CD14-positive monocyte (primary cell): ENCODE measurements at regions not wholly inside any gene's neighbourhood (a gene's known extent, or its start where the extent isn't known, plus 50 kb on each side); places are given as distances from the start of the nearest gene placed in this dataset.

Source experiments
- DNase-seq, 3 donors: peaks; one replicate each; pipeline ENCODE4 v3.0.0-alpha.2; 2011 to 2022
- H2AFZ ChIP-seq: 2 replicates; pipeline ENCODE4 v1.6.0; 2012; ENCODE audit warnings: mild to moderate bottlenecking, low read depth, low read length, inconsistent platforms; ENCODE audit not compliant: insufficient read depth, poor library complexity, severe bottlenecking
- H3K27ac ChIP-seq, 2 donors: 1 replicate in 1 of 2; 2 replicates in 1 of 2; pipeline ENCODE4 v1.5.1; 2012 to 2013; ENCODE audit warnings: low read length in 2 of 2, control low read depth in 1 of 2, inconsistent platforms in 1 of 2, low read depth in 1 of 2, mild to moderate bottlenecking in 1 of 2
- H3K27me3 ChIP-seq, 2 donors: one replicate each; pipeline versions ENCODE4 v1.6.0 to v1.6.1; 2011 to 2013; ENCODE audit warnings: low read length in 2 of 2; ENCODE audit not compliant: control insufficient read depth in 2 of 2, insufficient read depth in 2 of 2
- H3K36me3 ChIP-seq, 2 donors: replicated peaks in 1 of 2; 1 replicate in 1 of 2; 2 replicates in 1 of 2; pipeline versions ENCODE4 v1.5.1 to v1.6.1; 2012 to 2013; ENCODE audit warnings: low read length in 2 of 2, control low read depth in 1 of 2, inconsistent platforms in 1 of 2, mild to moderate bottlenecking in 1 of 2; ENCODE audit not compliant: insufficient read depth in 2 of 2, control insufficient read depth in 1 of 2
- H3K4me1 ChIP-seq, 2 donors: 1 replicate in 1 of 2; 2 replicates in 1 of 2; pipeline versions ENCODE4 v1.5.1 to v1.6.1; 2012 to 2013; ENCODE audit warnings: low read length in 2 of 2, control low read depth in 1 of 2, inconsistent platforms in 1 of 2, mild to moderate bottlenecking in 1 of 2, moderate library complexity in 1 of 2; ENCODE audit not compliant: insufficient read depth in 2 of 2, control insufficient read depth in 1 of 2
- H3K4me2 ChIP-seq: replicated peaks from 2 replicates; pipeline ENCODE3; 2012; ENCODE audit warnings: low read length, moderate library complexity, mild to moderate bottlenecking; ENCODE audit not compliant: poor library complexity, severe bottlenecking; ENCODE audit errors: extremely low read depth
- H3K4me3 ChIP-seq, 3 experiments: fragments of 200-600 bp in 1 of 3; sonication (generic) in 1 of 3; replicated peaks in 1 of 3; 1 replicate in 2 of 3; 2 replicates in 1 of 3; pipeline ENCODE4 v1.5.1; 2011 to 2013; ENCODE audit warnings: low read length in 3 of 3, mild to moderate bottlenecking in 3 of 3, control low read depth in 2 of 3, low read depth in 2 of 3, inconsistent platforms in 1 of 3, moderate library complexity in 1 of 3
- H3K79me2 ChIP-seq: 2 replicates; pipeline ENCODE4 v1.6.0; 2012; ENCODE audit warnings: mild to moderate bottlenecking, control low read depth, inconsistent platforms, low read length, moderate library complexity; ENCODE audit not compliant: insufficient read depth
- H3K9ac ChIP-seq: 2 replicates; pipeline ENCODE4 v1.6.0; 2017; ENCODE audit warnings: low read length, mild to moderate bottlenecking; ENCODE audit not compliant: insufficient read depth, poor library complexity, severe bottlenecking
- H3K9me3 ChIP-seq, 2 donors: replicated peaks in 1 of 2; 1 replicate in 1 of 2; 2 replicates in 1 of 2; pipeline versions ENCODE4 v1.5.1 to v1.6.1; 2012 to 2013; ENCODE audit warnings: low read length in 2 of 2, control low read depth in 1 of 2; ENCODE audit not compliant: control insufficient read depth in 1 of 2, insufficient read depth in 1 of 2
- H4K20me1 ChIP-seq: 2 replicates; pipeline ENCODE4 v1.6.0; 2012; ENCODE audit warnings: mild to moderate bottlenecking, low read length, control low read depth, moderate library complexity; ENCODE audit not compliant: insufficient read depth
- H3K27ac Mint-ChIP-seq, 7 donors: one replicate each; pipeline ENCODE4 v1.8.0; 2020; ENCODE audit warnings: mild to moderate bottlenecking in 7 of 7, mixed read lengths in 7 of 7, moderate library complexity in 6 of 7, inconsistent platforms in 2 of 7
- H3K27me3 Mint-ChIP-seq, 3 donors: one replicate each; pipeline ENCODE4 v1.8.0; 2021 to 2022; ENCODE audit warnings: low read depth in 3 of 3, mild to moderate bottlenecking in 3 of 3, mixed read lengths in 3 of 3, moderate library complexity in 3 of 3, inconsistent platforms in 1 of 3
- H3K36me3 Mint-ChIP-seq, 2 donors: one replicate each; pipeline ENCODE4 v1.8.0; 2020; ENCODE audit warnings: mixed read lengths in 2 of 2, inconsistent platforms in 1 of 2, mild to moderate bottlenecking in 1 of 2
- H3K4me1 Mint-ChIP-seq: one replicate; pipeline ENCODE4 v1.8.0; 2020; ENCODE audit warnings: mild to moderate bottlenecking, mixed read lengths
- H3K4me3 Mint-ChIP-seq, 2 donors: one replicate each; pipeline ENCODE4 v1.8.0; 2020; ENCODE audit warnings: mild to moderate bottlenecking in 2 of 2, mixed read lengths in 2 of 2, moderate library complexity in 1 of 2
- H3K9me3 Mint-ChIP-seq, 7 donors: one replicate each; pipeline ENCODE4 v1.8.0; 2020 to 2022; ENCODE audit warnings: mixed read lengths in 7 of 7, mild to moderate bottlenecking in 6 of 7, moderate library complexity in 6 of 7, inconsistent platforms in 2 of 7
- CTCF ChIP-seq: fragments of 200-600 bp; IDR thresholded peaks from one replicate; pipeline ENCODE4 v1.8.0; 2022; ENCODE audit warnings: antibody characterized with exemption, mild to moderate bottlenecking
- WGBS: methylation state at CpG from one replicate; pipeline ENCODE4 v1.1.5; 2013; ENCODE audit warnings: missing lambda C conversion rate; ENCODE audit not compliant: insufficient coverage; 5-methylcytosine and 5-hydroxymethylcytosine counted together
- intact Hi-C, 2 donors: fragments of 100-400 bp; cut with micrococcal nuclease; formaldehyde crosslinking; loops; one replicate each; pipeline versions ENCODE4 v1.15.0 to v1.15.1; 2023

- H3K36me3 ChIP-seq = no peaks in the 10 kb centered on the region
- no peaks in the 10 kb centered on the region for H3K27me3 ChIP-seq
- H3K4me1 Mint-ChIP-seq = no peaks in the 10 kb centered on the region
- peaks cover 0 to 1% (median 0%) of the 10 kb centered on the region in 3 donors for H3K27me3 Mint-ChIP-seq
- no peak overlapping the region for H2AFZ ChIP-seq
- no peak overlapping the region for H3K9ac ChIP-seq
- no peaks in the 10 kb centered on the region for H3K79me2 ChIP-seq
- no CpG with 5 or more reads among the region's 3 CpGs for WGBS
- no peak overlapping the region for H3K27ac ChIP-seq
- H3K4me3 Mint-ChIP-seq = no peak overlapping the region
- no peak overlapping the region for H3K27ac Mint-ChIP-seq
- H4K20me1 ChIP-seq = no peaks in the 10 kb centered on the region
- no peak for TF ChIP-seq CTCF
- peaks cover 0 to 2% (median 0%) of the 10 kb centered on the region in 7 donors for H3K9me3 Mint-ChIP-seq
- no peak overlapping the region for H3K4me2 ChIP-seq
- H3K4me1 ChIP-seq = no peaks in the 10 kb centered on the region
- intact Hi-C loops = no loop called here
- no peaks in the 10 kb centered on the region for H3K9me3 ChIP-seq
- H3K4me3 ChIP-seq = no peak overlapping the region
- H3K36me3 Mint-ChIP-seq = no peaks in the 10 kb centered on the region
- no peak for DNase-seq
Measured at GRCh38 chr7:114843102-114843501, 78.8 kb upstream of the MDFIC start.

GRCh38 chr7:114851406-114852061 lies 70.4 kb upstream of the MDFIC start:
- no peak for DNase-seq
- H3K36me3 Mint-ChIP-seq = no peaks in the 10 kb centered on the region
- no peak overlapping the region for H3K9ac ChIP-seq
- H4K20me1 ChIP-seq = no peaks in the 10 kb centered on the region
- WGBS = no CpG with 5 or more reads among the region's 3 CpGs
- H3K9me3 ChIP-seq = no peaks in the 10 kb centered on the region
- no peak overlapping the region for H3K4me3 ChIP-seq
- no peak overlapping the region for H3K4me2 ChIP-seq
- no peak for TF ChIP-seq CTCF
- no peaks in the 10 kb centered on the region for H3K9me3 Mint-ChIP-seq
- no peaks in the 10 kb centered on the region for H3K27me3 Mint-ChIP-seq
- no peaks in the 10 kb centered on the region for H3K4me1 ChIP-seq
- no peaks in the 10 kb centered on the region for H3K27me3 ChIP-seq
- H3K27ac Mint-ChIP-seq = no peak overlapping the region
- no peak overlapping the region for H3K4me3 Mint-ChIP-seq
- H3K27ac ChIP-seq = no peak overlapping the region
- intact Hi-C loops = no loop called here
- H3K79me2 ChIP-seq = no peaks in the 10 kb centered on the region
- H3K4me1 Mint-ChIP-seq = no peaks in the 10 kb centered on the region
- no peaks in the 10 kb centered on the region for H3K36me3 ChIP-seq
- no peak overlapping the region for H2AFZ ChIP-seq
